Body of pancreas (tissue), 4 donors: ENCODE measurements at regions not wholly inside any gene's neighbourhood (a gene's known extent, or its start where the extent isn't known, plus 50 kb on each side); places are given as distances from the start of the nearest gene placed in this dataset.

Experiments
- POLR2A ChIP-seq, 3 donors: fragments of 450-650 bp; IDR thresholded peaks; one replicate each; pipeline ENCODE4 v1.6.1; 2016; ENCODE audit warnings: antibody characterized with exemption in 3 of 3, mild to moderate bottlenecking in 2 of 3
- TF ChIP-seq, protein P1 (sequence below), 7 experiments: fragments of 450-650 bp in 4 of 7; fragments of 200-600 bp in 3 of 7; sonication (generic) in 3 of 7; IDR thresholded peaks; one replicate each; pipeline ENCODE4 v1.5.1; 2016 to 2019; ENCODE audit warnings: antibody characterized with exemption in 7 of 7

DNA sequence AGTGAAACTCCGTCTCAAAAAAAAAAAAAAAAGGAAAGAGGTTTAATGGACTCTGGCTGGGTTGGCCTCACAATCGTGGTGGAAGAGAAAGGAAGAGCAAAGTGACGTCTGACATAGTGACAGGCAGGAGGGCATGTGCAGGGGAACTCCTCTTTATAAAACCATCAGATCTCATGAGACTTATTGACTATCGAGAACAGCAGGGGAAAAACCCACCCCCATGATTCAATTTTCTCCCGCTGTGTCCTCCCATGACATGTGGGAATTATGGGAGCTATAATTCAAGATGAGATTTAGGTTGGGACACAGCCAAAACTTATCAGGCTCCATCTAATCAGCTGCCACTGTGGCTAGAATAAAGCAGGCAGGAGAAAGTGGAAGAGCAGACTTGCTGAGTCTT lies 610.4 kb upstream of the NUDT12 start:
- TF ChIP-seq, protein P1, sequence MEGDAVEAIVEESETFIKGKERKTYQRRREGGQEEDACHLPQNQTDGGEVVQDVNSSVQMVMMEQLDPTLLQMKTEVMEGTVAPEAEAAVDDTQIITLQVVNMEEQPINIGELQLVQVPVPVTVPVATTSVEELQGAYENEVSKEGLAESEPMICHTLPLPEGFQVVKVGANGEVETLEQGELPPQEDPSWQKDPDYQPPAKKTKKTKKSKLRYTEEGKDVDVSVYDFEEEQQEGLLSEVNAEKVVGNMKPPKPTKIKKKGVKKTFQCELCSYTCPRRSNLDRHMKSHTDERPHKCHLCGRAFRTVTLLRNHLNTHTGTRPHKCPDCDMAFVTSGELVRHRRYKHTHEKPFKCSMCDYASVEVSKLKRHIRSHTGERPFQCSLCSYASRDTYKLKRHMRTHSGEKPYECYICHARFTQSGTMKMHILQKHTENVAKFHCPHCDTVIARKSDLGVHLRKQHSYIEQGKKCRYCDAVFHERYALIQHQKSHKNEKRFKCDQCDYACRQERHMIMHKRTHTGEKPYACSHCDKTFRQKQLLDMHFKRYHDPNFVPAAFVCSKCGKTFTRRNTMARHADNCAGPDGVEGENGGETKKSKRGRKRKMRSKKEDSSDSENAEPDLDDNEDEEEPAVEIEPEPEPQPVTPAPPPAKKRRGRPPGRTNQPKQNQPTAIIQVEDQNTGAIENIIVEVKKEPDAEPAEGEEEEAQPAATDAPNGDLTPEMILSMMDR (IDR thresholded peaks at IDR 0.05): no peak
- no peak for TF ChIP-seq POLR2A (IDR thresholded peaks at IDR 0.05)
